ENCODE measurements at regions not wholly inside any gene's neighbourhood (a gene's known extent, or its start where the extent isn't known, plus 50 kb on each side); places are given as distances from the start of the nearest gene placed in this dataset.

DNA sequence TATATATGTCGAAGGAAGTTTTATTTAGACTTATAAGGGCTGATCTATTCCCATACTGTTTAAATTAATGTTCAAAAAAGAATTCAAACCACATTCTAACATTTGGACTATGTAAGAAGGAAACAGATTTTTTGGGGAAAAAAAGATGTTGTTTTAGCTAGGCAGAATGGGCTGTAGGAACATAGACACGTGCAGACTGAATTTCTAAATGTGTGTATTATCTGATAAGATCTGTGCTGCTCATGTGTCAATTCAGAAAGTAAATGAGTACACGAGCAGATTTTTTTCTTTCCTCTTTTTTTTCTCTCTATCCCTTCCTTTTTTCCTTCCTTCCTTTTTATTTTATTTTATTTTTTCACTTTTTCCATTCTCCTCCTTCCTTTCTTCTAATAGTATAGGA lies 259.5 kb upstream of the KCNH8 start:
- DNase-seq (ENCODE audit: low read depth, low spot score), result no peak
- ChIA-PET CTCF (no interaction called here), POLR2A (no interaction called here)
- TF ChIP-seq, protein P1, sequence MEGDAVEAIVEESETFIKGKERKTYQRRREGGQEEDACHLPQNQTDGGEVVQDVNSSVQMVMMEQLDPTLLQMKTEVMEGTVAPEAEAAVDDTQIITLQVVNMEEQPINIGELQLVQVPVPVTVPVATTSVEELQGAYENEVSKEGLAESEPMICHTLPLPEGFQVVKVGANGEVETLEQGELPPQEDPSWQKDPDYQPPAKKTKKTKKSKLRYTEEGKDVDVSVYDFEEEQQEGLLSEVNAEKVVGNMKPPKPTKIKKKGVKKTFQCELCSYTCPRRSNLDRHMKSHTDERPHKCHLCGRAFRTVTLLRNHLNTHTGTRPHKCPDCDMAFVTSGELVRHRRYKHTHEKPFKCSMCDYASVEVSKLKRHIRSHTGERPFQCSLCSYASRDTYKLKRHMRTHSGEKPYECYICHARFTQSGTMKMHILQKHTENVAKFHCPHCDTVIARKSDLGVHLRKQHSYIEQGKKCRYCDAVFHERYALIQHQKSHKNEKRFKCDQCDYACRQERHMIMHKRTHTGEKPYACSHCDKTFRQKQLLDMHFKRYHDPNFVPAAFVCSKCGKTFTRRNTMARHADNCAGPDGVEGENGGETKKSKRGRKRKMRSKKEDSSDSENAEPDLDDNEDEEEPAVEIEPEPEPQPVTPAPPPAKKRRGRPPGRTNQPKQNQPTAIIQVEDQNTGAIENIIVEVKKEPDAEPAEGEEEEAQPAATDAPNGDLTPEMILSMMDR (IDR thresholded peaks at IDR 0.05; ENCODE audit: insufficient read depth, low read length, missing control alignments), result no peak
- H3K4me3 ChIP-seq (ENCODE audit: low read depth, low read length), result no peak overlapping the region

DNA sequence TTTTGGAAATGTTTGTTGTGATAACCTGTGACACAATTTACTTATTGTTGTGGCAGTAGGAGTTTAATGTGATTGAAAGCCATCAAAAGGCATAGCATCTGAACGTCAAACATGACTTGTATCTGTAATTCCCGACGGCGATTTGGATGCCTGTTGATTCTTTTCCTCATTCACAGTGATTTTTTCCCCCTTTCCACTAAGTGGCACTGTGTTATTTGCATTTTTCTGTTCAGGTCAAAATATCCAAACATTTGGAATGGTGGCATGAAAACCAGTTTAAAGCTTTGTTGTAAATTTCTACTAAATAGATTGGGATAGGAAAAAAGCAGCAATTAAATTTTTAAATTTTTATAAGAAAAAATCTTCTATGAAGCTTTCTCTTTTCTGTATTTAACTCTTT lies 259.9 kb upstream of the KCNH8 start:
- no peak overlapping the region for H3K4me3 ChIP-seq (ENCODE audit: low read depth, low read length)
- POLR2A ChIA-PET, result no interaction called here
- TF ChIP-seq, protein P1 (IDR thresholded peaks at IDR 0.05; ENCODE audit: insufficient read depth, low read length, missing control alignments), result no peak
- no peak for DNase-seq (ENCODE audit: low read depth, low spot score)
- CTCF ChIA-PET, result no interaction called here

DNA sequence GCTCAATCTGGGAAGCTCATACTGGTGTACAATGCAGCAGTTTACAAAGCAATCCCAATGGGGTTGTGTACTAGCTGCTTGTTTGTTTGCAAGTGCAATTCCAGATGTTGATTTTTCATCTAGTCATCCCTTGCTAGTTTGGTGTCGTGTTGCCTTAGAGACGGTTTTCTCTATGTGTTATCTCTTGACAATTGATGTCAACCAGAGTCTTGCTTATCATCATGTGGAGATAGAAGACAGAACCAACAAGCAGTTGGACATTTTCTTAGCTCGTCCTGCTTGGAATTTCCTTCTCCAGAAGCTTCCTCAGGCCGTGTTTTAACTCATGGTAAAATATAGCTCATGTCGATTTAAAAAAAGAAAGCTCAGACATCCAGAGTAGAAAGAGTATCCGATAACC lies 262.0 kb upstream of the KCNH8 start:
- H3K4me3 ChIP-seq (ENCODE audit: low read depth, low read length), result no peak overlapping the region
- ChIA-PET CTCF (no interaction called here), POLR2A (no interaction called here)
- TF ChIP-seq, protein P1 (IDR thresholded peaks at IDR 0.05; ENCODE audit: insufficient read depth, low read length, missing control alignments), result no peak
- DNase-seq (ENCODE audit: low read depth, low spot score), result no peak

DNA sequence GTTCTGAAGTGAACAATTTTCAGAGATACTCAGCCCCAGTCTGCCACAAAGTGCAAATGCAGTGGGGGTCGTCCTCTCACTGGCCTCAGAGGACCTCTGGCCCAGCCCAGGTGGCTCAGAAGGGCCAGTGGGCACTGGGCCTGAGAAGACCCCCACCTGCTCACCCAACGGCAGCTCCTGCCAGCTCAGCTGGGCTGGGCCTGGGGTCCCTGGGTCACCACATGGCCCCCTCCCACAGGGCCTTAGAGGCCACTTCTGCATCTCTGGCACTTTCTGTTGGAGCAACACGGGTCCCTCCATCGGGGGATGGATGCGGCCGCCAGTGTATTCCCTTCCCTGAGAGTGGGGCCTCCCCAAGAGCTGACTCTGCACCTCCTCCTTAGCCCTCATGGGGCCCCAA lies 262.7 kb upstream of the KCNH8 start:
- DNase-seq (ENCODE audit: low read depth, low spot score), result no peak
- TF ChIP-seq, protein P1 (IDR thresholded peaks at IDR 0.05; ENCODE audit: insufficient read depth, low read length, missing control alignments), result no peak
- POLR2A ChIA-PET, result no interaction called here
- CTCF ChIA-PET, result no interaction called here
- H3K4me3 ChIP-seq (ENCODE audit: low read depth, low read length), result no peak overlapping the region

DNA sequence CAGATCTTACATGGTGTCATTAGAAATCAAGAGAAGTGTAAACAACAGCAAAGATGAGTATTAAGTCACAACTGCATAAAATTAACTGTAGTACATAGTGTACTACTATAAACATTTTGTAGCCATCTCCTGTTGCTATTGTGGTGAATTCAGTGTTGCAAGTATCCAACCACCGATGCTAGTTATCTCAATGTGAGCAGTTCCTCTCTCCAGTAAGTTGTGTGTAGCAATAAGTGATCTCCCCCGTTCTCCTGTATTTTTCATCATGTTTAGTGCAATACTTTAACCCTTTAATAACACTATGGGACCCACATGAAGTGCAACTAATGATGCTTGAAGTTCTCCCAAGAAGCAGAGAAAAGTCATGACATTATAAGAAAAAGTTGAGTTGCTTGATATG lies 264.7 kb upstream of the KCNH8 start:
- CTCF ChIA-PET, result no interaction called here
- no peak for DNase-seq (ENCODE audit: low read depth, low spot score)
- no peak overlapping the region for H3K4me3 ChIP-seq (ENCODE audit: low read depth, low read length)
- TF ChIP-seq, protein P1 (IDR thresholded peaks at IDR 0.05; ENCODE audit: insufficient read depth, low read length, missing control alignments), result no peak
- POLR2A ChIA-PET, result no interaction called here

DNA sequence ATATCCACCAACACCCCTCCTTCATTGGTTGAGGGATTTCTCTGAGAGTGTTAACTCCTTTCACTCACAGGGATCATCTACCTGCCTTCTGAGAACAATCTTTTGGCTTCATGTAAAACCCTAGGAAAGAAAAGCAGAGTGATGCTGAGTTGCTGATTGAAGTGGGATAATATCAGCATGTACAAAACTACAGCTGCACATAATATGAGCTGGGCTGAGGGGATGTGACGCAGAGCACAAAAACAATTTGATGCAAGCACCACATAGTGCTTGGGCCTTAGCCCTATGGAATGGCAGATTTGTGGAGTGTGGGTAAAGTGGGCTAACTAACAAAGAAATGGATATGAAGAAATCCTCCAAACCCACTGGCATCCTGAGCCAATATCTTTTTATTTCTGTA lies 267.6 kb upstream of the KCNH8 start:
- POLR2A ChIA-PET, result no interaction called here
- TF ChIP-seq, protein P1 (IDR thresholded peaks at IDR 0.05; ENCODE audit: insufficient read depth, low read length, missing control alignments), result no peak

More for the DNA sequence above, 267.6 kb upstream of the KCNH8 start:
- DNase-seq (ENCODE audit: low read depth, low spot score), result no peak
- H3K4me3 ChIP-seq (ENCODE audit: low read depth, low read length), result no peak overlapping the region
- CTCF ChIA-PET, result no interaction called here

All from AG04449 (cell line).